GM21619 (cell line): ENCODE measurements at regions not wholly inside any gene's neighbourhood (a gene's known extent, or its start where the extent isn't known, plus 50 kb on each side); places are given as distances from the start of the nearest gene placed in this dataset.

Experiments
- ATAC-seq: cut with Tn5 transposase; IDR thresholded peaks from one replicate; pipeline ENCODE4 v1.9.1; 2021; ENCODE audit not compliant: unreplicated experiment

DNA sequence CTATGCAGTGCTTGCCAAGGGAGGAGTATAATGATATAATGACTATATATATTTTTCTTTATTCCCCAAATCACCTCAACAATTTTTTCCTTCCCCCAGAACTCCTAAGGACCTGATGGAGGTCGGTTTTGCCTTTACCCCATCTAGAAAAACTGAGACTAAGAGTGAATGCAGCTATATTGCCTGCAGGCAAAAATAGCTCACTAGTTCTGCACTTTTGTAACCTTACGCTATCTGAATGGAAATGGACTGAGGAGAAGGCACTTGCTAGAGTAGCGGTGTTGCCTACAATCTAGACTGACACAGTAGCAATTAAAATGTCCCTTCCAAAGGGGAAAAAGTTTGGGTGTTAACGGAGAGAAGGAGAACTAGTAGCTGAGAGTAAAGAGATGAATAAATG lies 379.5 kb upstream of the SEMA6D start:
- no peak for ATAC-seq

DNA sequence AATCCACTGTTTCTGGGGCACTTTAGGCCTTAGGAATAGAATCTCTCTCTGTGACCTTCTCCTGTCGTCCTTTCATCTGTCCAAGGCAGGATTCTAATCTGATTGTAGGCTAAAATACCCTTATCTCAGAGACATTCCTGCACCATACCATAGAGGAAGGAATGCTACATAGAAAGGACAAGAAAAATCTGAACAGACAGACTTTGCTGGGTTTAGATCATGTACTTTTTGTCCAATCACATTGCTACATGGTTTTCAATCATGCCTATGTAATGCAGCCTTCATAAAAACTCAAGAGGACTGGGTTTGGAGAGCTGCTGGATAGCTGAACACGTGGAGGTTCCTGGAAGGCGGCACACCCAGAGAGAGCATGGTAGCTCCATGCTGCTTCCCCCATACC lies 378.5 kb upstream of the SEMA6D start:
- ATAC-seq = no peak

DNA sequence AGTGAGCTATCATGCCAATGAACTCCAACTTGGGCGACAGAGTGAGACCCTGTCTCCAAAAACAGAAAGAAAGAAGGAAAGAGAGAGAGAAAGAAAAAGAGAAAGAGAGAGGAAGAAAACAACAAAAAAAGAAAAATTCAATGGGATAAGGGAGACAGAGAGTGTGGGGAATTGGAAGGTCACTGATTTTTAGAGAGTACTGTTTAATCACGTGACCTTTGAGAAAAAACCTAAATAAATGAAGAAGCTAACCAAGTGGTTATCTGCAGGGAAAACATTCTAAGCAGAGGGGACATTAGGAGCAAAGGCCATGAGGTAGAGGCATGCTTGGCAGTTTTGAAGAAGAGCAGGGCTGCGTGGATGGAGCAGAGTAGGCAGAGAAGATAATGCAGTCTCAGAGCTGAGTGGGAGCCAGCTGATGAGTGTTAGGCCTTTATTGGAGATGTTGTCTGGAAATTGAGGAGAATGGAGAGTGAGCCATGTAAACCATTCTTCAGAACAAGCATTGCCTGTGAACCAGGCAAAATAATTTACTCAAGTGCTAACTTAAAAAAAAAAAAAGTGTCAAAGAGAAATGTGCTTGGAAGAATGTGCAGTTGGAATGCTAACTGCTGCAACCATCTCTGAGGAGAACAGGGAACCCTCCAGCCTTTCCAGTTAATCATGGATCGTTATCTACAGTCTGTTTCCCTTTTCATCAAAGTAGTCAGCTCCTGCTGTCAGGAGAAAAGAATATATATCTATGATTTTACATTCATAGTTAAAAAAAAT lies 377.3 kb upstream of the SEMA6D start:
- no peak for ATAC-seq

DNA sequence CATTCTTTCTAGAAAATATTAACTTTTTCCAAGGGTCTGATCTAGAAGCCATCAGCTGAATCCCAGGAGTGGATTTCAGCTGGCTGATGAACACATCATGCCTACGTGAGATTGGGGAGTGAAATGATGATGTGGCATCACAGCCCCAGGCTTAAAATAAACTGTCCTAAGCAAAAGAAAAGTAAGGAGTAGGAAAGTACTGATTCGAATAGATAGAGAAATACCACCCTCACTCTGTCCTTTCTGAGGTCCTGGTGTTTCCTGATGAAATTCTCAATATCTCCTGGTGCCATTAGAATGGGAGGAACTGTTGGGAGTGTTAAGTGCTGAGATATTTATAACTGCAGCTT lies 376.8 kb upstream of the SEMA6D start:
- no peak for ATAC-seq

DNA sequence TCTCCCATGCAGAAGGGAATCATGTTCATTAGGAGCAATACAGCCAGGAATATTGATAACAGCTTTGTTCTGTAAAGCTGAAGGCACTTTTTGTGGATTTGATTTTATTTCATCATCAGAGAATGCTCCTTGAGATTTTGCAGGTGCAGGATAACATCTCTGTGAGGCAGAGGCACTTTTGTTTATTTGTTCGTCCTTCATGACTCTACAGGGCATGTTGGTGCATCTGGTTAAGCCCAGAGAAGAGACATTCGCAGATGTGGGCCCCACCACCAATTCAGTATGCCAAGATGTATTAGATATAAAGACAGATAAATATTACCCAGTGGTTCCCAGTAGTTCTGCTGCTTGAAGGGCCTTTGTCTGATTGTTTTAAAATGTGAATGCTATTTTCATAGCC lies 368.1 kb upstream of the SEMA6D start:
- no peak for ATAC-seq

DNA sequence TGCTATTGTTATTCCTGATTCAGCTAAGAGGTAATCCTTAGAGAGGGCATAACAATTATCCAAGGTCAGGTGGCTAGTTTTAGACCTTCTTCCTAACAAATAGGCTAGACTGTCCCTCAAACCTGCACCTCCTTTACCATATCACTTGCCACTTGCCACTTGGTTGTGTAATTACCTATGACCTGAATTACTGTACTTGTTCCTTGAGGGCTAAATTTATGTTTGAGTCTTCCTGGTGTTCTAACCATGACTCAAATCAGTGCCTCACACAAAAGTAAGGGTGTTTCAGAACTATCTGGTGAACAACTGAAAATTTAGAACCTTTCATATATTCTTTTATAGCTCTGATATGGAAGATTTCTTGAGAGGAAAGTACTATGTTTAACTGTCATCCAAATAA lies 365.8 kb upstream of the SEMA6D start:
- ATAC-seq = no peak

DNA sequence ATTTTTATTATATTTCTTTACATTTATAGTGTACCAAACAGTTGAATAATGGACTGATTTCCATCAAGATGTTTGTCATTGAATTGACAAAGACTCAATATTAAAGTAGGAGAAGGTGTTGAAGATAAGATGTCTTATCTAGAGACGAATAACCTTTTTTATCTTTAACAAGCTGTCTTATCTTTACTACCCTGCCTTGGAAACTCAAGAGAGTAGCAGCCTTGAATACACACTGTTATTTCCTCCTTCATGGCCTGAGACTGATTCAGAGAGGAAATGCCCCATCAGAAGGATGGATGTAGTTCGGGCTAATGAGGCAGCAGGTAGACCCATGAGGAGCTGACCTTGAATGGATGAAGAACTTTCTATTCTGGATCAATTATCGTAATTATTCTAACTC lies 365.1 kb upstream of the SEMA6D start:
- no peak for ATAC-seq

DNA sequence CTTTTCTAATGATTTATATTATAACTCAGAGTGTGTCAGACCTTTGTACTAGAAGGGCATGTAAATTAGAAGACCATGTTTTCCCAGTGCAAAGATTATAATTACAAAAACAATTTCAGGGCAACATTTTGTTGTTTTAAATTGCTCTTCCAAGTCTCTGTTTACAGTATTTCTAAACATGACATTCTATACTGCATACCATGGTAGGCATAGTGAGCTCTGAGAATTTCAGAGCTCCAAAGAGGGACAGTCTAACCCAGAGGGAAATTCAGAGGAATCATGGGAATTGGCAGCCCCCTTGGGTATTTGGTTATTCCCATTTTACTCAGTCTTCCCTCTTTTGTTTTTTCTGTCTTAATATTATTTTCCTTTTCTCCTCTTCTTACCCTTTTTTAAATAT lies 361.5 kb upstream of the SEMA6D start:
- ATAC-seq = no peak

DNA sequence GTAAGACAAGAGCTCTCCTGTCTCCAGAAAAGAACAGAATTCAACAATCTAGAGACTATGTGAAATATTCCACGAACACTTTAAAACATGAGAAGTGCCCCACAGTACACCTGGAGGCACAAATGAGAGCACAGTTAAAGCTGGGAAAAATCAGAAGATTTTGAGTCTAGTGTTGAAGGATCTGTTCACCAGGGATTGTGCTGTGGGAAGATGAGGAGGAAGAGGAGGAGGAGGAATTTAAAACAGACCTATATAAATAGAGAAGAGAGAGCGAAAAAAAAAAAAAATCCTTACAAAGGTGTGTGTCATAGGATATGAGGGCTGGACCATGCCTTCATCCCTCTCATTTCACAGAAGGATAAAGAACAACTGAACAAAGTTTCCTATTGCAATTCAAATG lies 361.0 kb upstream of the SEMA6D start:
- no peak for ATAC-seq

DNA sequence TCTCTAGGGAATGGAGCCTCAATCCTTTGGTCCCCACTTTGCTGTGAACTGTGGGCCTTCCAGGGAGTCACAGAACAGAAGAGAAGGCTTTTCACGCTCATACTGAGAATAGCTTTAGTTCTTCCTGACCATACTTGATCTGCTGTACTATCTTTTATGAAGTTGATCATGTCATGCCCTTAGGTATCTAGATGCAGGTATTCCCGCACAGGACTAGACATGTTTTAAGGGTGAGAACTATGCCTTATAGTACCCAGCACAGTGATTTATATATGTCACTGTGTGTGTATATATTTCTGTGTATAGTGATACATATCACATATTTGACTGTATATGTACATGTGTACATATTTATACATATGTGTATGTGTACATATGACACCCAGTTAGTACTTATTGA lies 358.4 kb upstream of the SEMA6D start:
- no peak for ATAC-seq

DNA sequence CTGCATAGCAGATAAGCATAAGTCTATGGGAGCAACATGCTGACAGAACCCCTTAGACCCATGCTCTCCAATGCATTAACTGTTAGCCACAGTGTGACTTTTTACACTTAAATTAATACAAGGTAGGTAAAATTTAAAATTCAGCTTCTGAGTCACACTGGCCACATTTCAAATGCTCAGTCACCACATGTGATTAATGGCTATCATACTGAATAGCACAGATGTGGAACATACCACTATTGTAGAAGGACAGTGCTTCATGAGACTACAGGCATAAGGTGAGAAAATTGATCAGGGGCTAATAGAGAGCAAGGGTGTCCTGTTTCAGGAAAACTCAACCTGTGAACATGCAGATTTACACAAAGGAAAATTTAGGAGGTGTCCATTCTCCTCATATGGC lies 357.0 kb upstream of the SEMA6D start:
- ATAC-seq = no peak

DNA sequence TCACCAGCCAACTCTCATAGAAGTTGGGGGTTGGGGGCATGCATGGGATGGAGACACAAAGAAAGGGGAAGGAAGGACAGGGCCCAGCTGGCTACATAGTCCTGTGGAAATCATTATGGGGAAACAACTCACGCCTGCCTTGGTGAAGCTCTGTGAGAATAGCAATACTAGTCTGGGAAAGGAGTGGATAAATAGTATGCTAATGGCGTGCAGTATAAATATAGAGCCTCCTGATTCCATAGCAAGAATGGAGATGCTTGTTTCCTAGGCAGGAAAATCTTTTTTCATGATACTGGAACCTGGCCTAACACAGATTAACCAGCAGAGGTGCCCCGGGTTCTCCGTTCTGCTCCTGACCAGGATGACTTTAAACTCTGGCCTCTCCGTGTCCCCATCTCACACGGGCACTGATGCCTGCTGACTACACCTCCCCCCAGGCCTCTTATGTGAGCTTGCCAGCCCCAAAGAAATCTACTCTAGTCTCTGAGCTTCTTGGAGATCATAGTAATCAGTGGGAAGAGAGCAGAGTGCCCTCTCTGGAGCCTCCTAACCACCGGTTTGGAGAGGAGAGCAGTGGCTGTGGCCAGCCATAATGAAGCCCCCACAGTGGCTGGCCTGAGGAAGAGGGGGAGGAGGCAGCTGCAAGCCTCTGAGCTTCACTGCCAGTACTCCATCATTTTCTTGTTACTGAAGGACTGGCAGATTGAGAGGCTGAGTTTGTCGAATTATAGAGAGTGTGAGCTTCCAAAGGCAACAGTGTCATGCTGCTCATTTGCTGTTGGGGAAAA lies 355.0 kb upstream of the SEMA6D start:
- no peak for ATAC-seq

DNA sequence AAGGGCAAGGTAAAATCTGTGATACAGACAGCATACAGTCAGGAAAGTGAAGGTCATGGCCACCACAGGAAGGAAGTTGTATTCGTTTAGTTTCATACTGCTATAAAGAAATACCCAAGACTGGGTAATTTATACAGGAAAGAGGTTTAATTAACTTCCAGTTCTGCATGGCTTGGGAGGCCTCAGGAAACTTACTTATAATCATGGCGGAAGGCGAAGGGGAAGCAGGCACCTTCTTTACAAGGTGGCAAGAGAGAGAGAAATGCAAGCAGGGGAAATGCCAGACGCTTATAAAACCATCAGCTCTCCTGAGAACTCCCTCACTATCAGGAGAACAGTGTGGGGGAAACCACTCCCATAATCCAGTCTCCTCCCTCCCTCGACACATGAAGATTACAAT lies 353.7 kb upstream of the SEMA6D start:
- no peak for ATAC-seq

DNA sequence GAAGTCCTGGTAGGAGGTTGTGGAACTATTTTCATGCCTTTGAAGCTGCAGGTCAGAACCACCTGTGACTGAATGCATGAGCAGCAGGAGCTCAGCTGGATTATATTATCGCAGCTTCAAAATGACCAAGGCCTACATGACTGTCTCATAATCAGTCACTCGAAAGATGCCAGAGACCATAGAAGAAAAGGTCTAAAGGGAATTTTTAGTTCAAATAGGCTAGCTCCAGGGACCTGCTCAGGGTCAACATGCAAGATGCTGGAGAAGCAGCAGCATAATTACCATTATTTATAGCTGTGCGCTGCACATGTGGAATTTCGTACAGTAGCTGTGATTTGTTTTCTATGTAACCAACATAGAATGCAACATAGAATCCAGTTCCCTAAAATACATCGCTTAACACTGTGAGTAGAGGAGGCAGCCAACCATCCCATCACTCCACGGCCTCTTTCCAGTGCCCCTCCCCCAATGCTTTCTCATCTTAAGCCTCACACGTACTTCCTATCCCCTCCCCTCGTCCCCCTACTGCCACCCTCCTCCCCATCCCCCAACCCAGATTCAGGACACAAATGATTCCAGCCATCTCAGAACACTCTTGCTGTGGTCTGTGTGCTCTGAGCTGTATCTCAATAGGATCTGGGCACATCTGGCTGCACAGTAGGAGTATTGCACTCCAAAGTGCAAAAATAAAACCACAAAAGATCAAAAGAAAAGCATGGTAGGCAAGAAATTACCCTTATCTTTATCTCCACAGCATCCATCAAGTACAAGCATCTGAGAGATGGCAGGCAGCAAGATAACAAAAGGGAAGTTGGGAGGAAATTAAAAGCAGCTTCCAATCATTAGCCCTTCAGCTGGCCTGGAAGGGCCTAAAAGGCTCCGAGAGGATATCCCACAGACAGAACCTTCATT lies 352.8 kb upstream of the SEMA6D start:
- ATAC-seq = no peak

DNA sequence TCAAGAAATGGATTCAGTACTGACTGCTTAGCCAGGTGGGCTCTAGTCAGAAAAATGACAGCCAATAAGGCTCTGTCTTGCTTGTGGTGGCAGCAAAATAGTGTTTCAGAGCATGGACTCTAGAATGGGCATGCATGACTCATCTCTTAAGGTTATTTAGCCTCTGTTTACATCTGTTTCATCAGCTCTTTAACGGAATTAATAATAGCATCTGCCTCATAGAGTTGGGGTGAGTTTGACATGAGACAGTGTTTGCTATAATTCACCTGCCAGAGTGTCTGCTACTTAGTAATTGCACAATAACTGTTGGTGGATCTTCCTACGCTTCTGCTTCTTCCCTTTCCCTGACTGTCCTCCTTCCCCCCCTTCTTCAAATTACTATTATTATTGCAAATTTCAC lies 350.4 kb upstream of the SEMA6D start:
- ATAC-seq = no peak

DNA sequence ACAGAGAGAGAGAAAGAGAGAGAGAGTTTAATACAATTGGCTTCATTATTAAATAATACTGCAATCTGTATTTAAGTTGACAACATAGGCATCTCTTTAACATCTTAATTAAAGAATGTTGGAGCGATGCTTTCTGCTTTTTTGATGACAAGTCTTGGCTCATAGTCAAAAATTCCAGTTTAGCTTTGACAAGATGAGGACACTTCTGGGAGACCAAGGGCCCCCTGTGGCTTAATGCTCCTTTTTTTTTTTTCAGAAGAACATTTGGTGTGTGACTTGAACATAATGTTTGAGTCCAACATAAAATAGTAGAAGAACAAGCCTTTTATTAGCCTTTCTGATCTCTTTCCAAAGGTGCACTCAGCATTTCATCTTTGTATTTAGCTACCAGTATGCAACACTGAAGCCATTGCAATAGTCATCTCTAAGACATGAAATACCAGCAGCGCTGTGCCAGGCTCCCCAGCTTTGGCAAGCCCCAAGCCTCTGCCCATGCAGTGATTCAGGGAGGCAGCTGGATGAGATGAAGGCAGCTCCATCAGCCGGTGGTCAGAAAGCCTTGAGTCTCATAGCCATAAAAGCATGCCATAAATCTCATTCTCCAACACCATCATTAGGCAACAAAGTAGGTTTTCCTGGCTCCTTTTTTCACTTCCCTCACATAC lies 349.4 kb upstream of the SEMA6D start:
- no peak for ATAC-seq

DNA sequence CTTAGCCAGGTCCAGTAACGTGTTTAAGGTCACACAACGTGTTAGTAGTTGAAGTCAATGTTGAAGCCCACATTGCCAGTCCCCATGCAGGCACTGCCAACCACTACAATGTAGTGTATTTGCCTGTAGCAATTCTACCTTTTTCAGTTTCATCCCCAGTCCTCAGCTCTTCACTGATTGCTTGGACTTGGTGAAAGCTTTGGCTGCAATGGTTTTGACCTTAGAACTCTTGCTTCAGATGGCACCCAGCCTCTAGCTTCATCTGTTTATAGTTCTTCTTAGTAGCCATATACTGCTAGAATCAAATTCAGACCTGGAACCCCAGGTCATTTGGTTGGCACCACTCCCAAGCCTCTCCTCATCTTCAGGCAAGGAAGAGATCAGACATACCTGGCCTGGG lies 345.4 kb upstream of the SEMA6D start:
- ATAC-seq = no peak

DNA sequence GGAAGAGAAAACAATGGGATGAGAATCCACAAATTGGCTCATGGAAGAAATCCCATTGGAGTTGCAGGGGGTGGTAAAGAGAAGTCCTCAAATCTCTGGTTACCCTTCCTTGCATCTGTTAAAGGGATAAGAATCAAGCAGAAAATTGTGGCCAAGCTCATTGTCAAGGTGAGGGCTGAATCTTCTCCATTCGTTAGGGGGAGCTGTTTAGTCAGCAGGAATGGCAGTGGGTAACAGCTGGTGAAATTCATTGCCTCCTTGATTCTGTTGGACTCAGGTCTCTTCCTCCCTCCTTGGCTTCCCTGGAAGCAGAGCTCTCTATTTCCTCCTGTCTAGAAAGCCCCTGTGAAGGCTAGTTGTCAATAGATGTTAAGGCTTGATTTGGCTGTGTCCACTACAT lies 343.1 kb upstream of the SEMA6D start:
- ATAC-seq = no peak

DNA sequence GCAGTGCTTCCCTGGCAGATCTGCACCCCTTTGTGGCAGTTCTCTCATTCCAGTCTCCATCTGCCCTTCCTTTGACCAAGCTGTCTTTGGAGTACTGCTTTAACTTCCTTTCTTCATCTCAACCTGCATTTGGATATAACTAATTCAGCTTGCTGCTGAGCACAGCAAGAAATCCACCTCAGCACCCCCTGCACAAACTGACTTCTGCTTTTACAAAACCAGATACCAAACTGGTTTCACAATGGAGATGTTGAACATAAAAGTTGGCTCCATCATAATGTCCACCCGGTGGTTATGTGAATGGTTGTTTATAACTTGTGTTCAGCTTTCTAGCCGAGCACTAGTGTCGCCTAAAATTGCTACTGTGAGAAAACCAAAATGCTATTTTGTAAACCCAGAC lies 341.1 kb upstream of the SEMA6D start:
- no peak for ATAC-seq

DNA sequence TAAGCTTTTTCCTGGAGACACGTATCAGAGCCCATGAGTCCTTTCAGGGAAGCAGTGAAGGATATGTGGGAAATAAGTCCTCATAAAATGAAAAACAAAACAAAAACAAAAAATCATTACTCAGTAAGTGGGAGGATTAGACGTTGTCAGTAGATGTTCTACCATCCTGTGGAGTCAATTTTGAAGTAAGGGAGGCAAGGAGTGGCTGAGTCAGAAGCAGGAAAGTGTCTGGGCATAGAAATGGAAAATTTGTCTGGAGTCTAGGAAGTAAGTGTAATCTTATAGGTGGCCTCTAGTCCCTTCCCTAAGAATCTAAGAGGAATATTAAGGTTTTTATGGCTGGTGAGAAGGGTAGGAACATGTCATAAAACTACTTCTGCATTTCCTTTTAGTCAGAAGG lies 339.8 kb upstream of the SEMA6D start:
- ATAC-seq = no peak

DNA sequence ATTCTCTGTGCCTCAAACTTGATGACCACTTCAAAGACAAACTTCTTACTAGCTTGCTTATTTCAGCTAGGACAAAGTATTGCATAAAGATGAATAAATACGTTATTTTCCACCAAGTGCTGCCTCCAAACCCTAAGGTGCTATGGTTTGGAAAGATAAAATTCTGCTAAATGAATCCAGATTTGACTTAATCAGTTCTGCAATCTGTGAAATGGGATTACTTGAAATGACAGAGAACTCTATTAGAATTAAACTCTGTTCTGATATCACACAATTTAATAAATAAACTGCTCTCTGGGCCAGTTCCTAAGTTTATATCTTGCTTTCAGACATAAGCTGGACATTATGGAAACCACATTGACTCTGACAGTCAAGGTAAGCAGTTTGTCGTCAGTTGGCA lies 338.8 kb upstream of the SEMA6D start:
- ATAC-seq = no peak
